Coronary artery (tissue), 2 donors: ENCODE measurements at regions not wholly inside any gene's neighbourhood (a gene's known extent, or its start where the extent isn't known, plus 50 kb on each side); places are given as distances from the start of the nearest gene placed in this dataset.

Experiments
- DNase-seq: peaks from one replicate; pipeline ENCODE4 v3.0.0-alpha.2; 2017; ENCODE audit warnings: low spot score
- H3K27ac ChIP-seq, 2 donors: fragments of 200-600 bp; sonication (generic); one replicate each; pipeline ENCODE4 v1.5.1; 2016 to 2019
- H3K4me3 ChIP-seq: fragments of 200-600 bp; sonication (generic); 2 replicates; pipeline ENCODE4 v1.5.1; 2016; ENCODE audit warnings: mild to moderate bottlenecking, moderate library complexity
- CTCF ChIP-seq: fragments of 200-600 bp; sonication (generic); IDR thresholded peaks from one replicate; pipeline ENCODE4 v1.5.1; 2019; ENCODE audit warnings: antibody characterized with exemption

GRCh38 chr9:27634879-27635278 is 61.6 kb upstream of the C9orf72 start:
- DNase-seq, result no peak
- Histone ChIP-seq H3K4me3 (no peak overlapping the region), H3K27ac (no peak overlapping the region)
- no peak for TF ChIP-seq CTCF

GRCh38 chr9:27638716-27639115 is 65.4 kb upstream of the C9orf72 start:
- no peak for TF ChIP-seq CTCF
- DNase-seq, result no peak
- H3K27ac ChIP-seq, result no peak overlapping the region
- no peak overlapping the region for H3K4me3 ChIP-seq

GRCh38 chr9:27645161-27645840 is 72.0 kb upstream of the C9orf72 start:
- DNase-seq, result no peak

GRCh38 chr9:27653246-27653645 is 80.0 kb upstream of the C9orf72 start:
- TF ChIP-seq CTCF, result no peak
- no peak overlapping the region for H3K27ac ChIP-seq
- DNase-seq, result no peak
- H3K4me3 ChIP-seq, result no peak overlapping the region

More at GRCh38 chr9:27645161-27645840, 72.0 kb upstream of the C9orf72 start:
- no peak overlapping the region for H3K27ac ChIP-seq
- no peak for TF ChIP-seq CTCF
- no peak overlapping the region for H3K4me3 ChIP-seq

DNA sequence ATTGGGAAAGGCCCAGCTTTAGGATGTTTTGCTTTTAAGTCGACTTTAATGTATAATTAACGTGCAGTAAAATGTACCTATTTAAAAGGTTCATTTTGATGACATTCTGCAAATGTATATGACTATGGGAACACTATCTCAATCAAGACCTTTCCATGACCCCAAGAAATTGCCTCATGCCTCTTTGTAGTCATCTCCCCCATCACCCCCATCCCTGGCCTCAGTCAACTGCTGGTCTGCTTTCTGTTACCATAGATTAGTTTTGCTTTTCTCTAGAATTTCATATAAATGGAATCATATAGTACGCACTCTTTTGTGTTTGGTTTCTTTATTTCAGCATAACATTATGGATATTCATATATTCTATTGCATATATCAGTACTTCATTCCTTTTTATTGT is 80.7 kb upstream of the C9orf72 start:
- no peak overlapping the region for H3K4me3 ChIP-seq
- no peak overlapping the region for H3K27ac ChIP-seq
- DNase-seq, result no peak
- TF ChIP-seq CTCF, result no peak

DNA sequence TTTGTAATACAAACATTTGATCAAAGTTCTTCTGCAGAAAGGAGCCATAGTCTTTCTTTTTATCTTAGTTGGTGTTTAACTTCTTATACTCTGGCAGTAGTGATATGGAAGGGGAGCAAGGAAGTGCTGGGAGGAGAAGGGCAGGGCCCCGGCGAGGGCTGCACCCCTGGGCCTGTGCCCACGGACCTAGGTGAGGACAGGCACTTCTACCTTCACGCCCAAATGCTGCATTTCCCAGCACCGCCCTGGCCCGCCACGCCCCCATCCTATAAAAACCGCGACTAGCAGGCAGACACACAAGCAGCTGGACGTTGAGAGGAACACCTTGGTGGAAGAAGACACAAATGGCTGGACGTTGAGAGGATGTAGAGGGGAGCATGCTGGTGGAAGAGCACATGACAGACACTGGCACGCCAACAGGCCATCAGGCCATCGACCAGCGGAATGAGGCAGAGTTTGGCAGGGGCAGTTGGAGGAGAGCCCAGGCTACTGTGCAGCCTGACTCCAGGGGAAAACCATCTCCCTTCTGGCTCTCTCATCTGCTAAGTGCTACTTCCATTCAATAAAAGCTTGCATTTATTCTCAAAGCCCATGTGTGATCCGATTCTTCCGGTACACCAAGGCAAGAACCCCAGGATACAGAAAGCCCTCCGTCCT is 81.5 kb upstream of the C9orf72 start:
- Histone ChIP-seq H3K27ac (no peak overlapping the region), H3K4me3 (no peak overlapping the region)
- DNase-seq, result no peak
- TF ChIP-seq CTCF, result no peak

DNA sequence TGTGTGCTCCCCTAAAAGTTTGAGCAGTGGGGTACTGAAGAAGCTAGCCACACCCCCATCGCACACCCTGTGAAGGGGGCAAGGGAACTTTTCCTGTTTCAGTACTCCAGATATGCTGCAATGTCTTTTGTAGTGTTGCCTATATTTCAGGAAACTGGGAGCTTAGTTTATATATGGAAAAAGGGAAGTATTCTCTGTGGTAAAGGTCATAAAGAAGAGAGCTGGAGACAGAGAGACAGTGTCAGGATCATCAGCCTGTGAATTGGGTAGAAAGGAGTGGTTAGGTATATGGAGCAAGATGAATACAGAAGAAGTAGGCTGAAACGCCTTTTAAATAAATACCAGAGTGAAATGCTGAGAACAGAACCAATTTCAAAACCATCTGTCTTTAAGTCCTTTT is 82.2 kb upstream of the C9orf72 start:
- Histone ChIP-seq H3K27ac (no peak overlapping the region), H3K4me3 (no peak overlapping the region)
- DNase-seq, result no peak
- TF ChIP-seq CTCF, result no peak
